Gastroesophageal sphincter (tissue), 3 donors: ENCODE measurements at regions not wholly inside any gene's neighbourhood (a gene's known extent, or its start where the extent isn't known, plus 50 kb on each side); places are given as distances from the start of the nearest gene placed in this dataset.

Experiments
- CTCF ChIP-seq, 4 experiments: fragments of 200-600 bp in 2 of 4; fragments of 450-650 bp in 2 of 4; sonication (generic) in 1 of 4; IDR thresholded peaks; one replicate each; pipeline ENCODE4 v1.5.1; 2017 to 2019; ENCODE audit warnings: antibody characterized with exemption in 4 of 4, mild to moderate bottlenecking in 2 of 4, moderate library complexity in 2 of 4
- EP300 ChIP-seq: sonication (generic); formaldehyde crosslinking; IDR thresholded peaks from one replicate; pipeline ENCODE4 v1.6.1; 2017; ENCODE audit warnings: antibody characterized with exemption, mild to moderate bottlenecking
- POLR2A ChIP-seq, 2 donors: fragments of 450-650 bp; IDR thresholded peaks; one replicate each; pipeline ENCODE4 v1.6.1; 2017; ENCODE audit warnings: antibody characterized with exemption in 2 of 2, mild to moderate bottlenecking in 2 of 2, moderate library complexity in 1 of 2
- POLR2AphosphoS5 ChIP-seq: sonication (generic); formaldehyde crosslinking; IDR thresholded peaks from one replicate; pipeline ENCODE4 v1.6.1; 2017; ENCODE audit warnings: antibody characterized with exemption

GRCh38 chr1:81670286-81670685 lies 130.4 kb upstream of the ADGRL2 start:
- TF ChIP-seq CTCF (IDR thresholded peaks at IDR 0.05) (no peak), POLR2A (IDR thresholded peaks at IDR 0.05) (no peak), POLR2AphosphoS5 (peak; percentile 46), EP300 (no peak)
